ENCODE measurements at regions not wholly inside any gene's neighbourhood (a gene's known extent, or its start where the extent isn't known, plus 50 kb on each side); places are given as distances from the start of the nearest gene placed in this dataset.

DNA sequence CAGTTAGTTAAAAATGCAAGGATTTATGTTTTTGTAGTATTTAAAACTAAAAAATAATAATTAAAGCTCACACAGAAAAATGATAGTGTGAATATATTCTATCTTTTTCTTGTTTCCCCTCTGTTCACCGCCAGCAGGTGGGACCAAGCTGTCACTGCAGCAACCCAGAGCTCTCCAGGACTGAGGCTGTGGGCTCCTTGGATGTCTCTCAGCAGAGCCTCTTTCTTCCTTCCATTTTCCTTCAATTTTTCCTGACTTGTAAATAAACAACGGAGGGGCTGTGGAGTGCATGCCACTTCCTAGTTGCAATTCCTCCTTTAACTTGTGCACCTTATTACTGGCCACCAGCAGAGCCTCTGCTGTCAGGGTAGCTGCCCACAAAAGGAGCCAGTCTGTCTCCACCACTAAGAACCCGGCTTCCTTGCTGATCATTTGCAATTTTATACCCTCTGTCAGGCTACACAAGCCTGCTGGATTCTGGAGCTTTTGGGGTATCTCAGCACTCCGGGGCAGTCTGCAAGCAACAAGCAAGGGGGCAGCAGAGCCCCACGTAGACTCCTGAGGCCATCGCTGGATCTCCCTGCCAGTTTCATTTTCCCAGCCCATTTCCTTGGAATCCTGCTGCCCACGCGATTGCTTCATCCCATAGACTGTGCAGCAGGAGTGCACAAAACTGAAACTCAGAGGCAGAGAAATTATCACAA, 1467.4 kb downstream of the C4orf33 start:
- no peak overlapping the region for H3K27ac ChIP-seq (ENCODE audit: low read depth, low read length, severe bottlenecking)
- no peaks in the 10 kb centered on the region for H3K9me3 ChIP-seq (ENCODE audit: control insufficient read depth, low read length)
- H3K4me1 ChIP-seq (ENCODE audit: control insufficient read depth, insufficient read depth, low read length, poor library complexity, severe bottlenecking), result no peaks in the 10 kb centered on the region
- 34 to 38% methylated on average over 4 to 8 of the region's 8 CpGs for WGBS, 2 experiments (ENCODE audit: insufficient coverage in 2 of 2)
- no peak overlapping the region for H3K4me3 ChIP-seq (ENCODE audit: extremely low read depth, insufficient read depth, low read length, poor library complexity, severe bottlenecking)
- H3K36me3 ChIP-seq (ENCODE audit: control insufficient read depth, insufficient read depth, low read length), result no peaks in the 10 kb centered on the region

GRCh38 chr4:130563889-130564418, 1468.0 kb downstream of the C4orf33 start:
- H3K9me3 ChIP-seq (ENCODE audit: control insufficient read depth, low read length), result peaks cover 3% of the 10 kb centered on the region
- WGBS, 2 experiments (ENCODE audit: insufficient coverage in 2 of 2), result 83% methylated on average over 1 of the region's 1 CpG
- H3K4me3 ChIP-seq (ENCODE audit: extremely low read depth, insufficient read depth, low read length, poor library complexity, severe bottlenecking), result no peak overlapping the region
- no peaks in the 10 kb centered on the region for H3K36me3 ChIP-seq (ENCODE audit: control insufficient read depth, insufficient read depth, low read length)
- no peak overlapping the region for H3K27ac ChIP-seq (ENCODE audit: low read depth, low read length, severe bottlenecking)
- no peaks in the 10 kb centered on the region for H3K4me1 ChIP-seq (ENCODE audit: control insufficient read depth, insufficient read depth, low read length, poor library complexity, severe bottlenecking)

GRCh38 chr4:130568746-130569145, 1472.8 kb downstream of the C4orf33 start:
- Histone ChIP-seq H3K9me3 (ENCODE audit: control insufficient read depth, low read length) (peaks cover 4% of the 10 kb centered on the region), H3K27ac (ENCODE audit: low read depth, low read length, severe bottlenecking) (no peak overlapping the region), H3K4me3 (ENCODE audit: extremely low read depth, insufficient read depth, low read length, poor library complexity, severe bottlenecking) (no peak overlapping the region), H3K4me1 (ENCODE audit: control insufficient read depth, insufficient read depth, low read length, poor library complexity, severe bottlenecking) (no peaks in the 10 kb centered on the region), H3K36me3 (ENCODE audit: control insufficient read depth, insufficient read depth, low read length) (no peaks in the 10 kb centered on the region)
- WGBS, 2 experiments (ENCODE audit: insufficient coverage in 2 of 2), result no CpG with 5 or more reads among the region's 1 CpG

- no peaks in the 10 kb centered on the region for H3K36me3 ChIP-seq (ENCODE audit: control insufficient read depth, insufficient read depth, low read length)
- H3K9me3 ChIP-seq (ENCODE audit: control insufficient read depth, low read length), result peaks cover 3% of the 10 kb centered on the region
- H3K4me1 ChIP-seq (ENCODE audit: control insufficient read depth, insufficient read depth, low read length, poor library complexity, severe bottlenecking), result no peaks in the 10 kb centered on the region
- H3K27ac ChIP-seq (ENCODE audit: low read depth, low read length, severe bottlenecking), result no peak overlapping the region
- no peak overlapping the region for H3K4me3 ChIP-seq (ENCODE audit: extremely low read depth, insufficient read depth, low read length, poor library complexity, severe bottlenecking)
- no CpG with 5 or more reads among the region's 1 CpG for WGBS, 2 experiments (ENCODE audit: insufficient coverage in 2 of 2)
Measured at GRCh38 chr4:130573742-130574141, 1477.8 kb downstream of the C4orf33 start.

DNA sequence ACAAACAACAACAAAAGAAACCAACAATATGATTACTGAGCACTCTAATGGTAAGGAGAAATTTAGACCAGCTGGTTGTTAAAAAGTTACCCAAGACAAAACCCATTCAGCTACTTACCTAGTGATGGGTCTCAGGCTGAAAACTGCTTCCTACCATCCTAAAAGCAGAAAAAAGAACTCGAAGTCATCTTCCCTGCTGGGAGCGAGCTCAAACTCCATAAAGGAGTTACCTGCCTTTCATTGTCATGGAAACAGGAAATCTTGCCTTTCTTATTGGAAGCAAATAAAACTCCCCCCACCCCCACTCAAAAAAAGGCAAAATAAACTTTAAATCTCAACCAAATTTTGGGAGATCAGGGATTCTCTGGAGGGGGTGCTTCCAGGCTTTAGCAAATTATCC, 1478.3 kb downstream of the C4orf33 start:
- no peaks in the 10 kb centered on the region for H3K9me3 ChIP-seq (ENCODE audit: control insufficient read depth, low read length)
- no peak overlapping the region for H3K4me3 ChIP-seq (ENCODE audit: extremely low read depth, insufficient read depth, low read length, poor library complexity, severe bottlenecking)
- 50 to 80% methylated on average over 1 to 2 of the region's 2 CpGs for WGBS, 2 experiments (ENCODE audit: insufficient coverage in 2 of 2)
- no peaks in the 10 kb centered on the region for H3K36me3 ChIP-seq (ENCODE audit: control insufficient read depth, insufficient read depth, low read length)
- no peaks in the 10 kb centered on the region for H3K4me1 ChIP-seq (ENCODE audit: control insufficient read depth, insufficient read depth, low read length, poor library complexity, severe bottlenecking)
- H3K27ac ChIP-seq (ENCODE audit: low read depth, low read length, severe bottlenecking), result no peak overlapping the region

DNA sequence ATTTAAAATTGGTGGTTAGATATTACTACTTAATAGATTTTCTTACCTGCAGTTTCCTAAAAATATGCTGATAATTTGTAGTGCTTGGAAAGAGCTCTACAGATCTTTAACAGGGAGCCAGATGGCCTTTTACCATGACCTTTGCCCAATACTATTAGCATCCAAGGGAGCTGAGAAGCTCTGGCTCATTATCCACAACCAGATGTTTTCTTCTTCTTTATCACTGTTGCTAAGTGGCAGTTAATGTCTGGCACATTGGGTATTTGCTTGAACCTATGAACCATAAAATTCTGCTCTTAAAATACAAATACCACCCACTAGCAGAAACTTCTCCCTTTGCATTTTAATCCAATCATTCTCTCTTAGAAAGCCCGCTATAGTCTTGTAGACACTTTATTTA, 1480.3 kb downstream of the C4orf33 start:
- Histone ChIP-seq H3K27ac (ENCODE audit: low read depth, low read length, severe bottlenecking) (no peak overlapping the region), H3K36me3 (ENCODE audit: control insufficient read depth, insufficient read depth, low read length) (no peaks in the 10 kb centered on the region), H3K4me1 (ENCODE audit: control insufficient read depth, insufficient read depth, low read length, poor library complexity, severe bottlenecking) (no peaks in the 10 kb centered on the region), H3K4me3 (ENCODE audit: extremely low read depth, insufficient read depth, low read length, poor library complexity, severe bottlenecking) (no peak overlapping the region), H3K9me3 (ENCODE audit: control insufficient read depth, low read length) (no peaks in the 10 kb centered on the region)
- WGBS, 2 experiments (ENCODE audit: insufficient coverage in 2 of 2), result 83 to 100% methylated on average over 1 of the region's 1 CpG

DNA sequence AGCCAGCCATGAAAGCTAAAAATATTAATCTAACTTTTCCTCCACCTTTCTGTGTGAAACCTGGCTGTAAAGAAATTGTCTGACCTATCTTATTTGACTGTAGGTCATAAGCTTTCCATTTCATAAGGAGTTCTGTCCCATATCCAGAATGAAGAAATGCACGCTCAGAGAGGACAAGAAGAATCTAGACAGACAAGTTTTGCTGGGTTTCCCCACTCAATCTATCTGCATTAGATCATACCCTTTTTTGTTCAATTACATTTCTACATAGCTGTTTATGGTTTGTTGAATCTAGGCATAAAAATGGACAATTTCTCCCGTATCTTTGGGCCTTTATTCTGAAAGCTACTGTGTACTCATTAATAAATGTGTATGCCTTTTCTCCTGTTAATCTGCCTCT, 1495.1 kb downstream of the C4orf33 start:
- H3K36me3 ChIP-seq (ENCODE audit: control insufficient read depth, insufficient read depth, low read length), result no peaks in the 10 kb centered on the region
- no peak overlapping the region for H3K4me3 ChIP-seq (ENCODE audit: extremely low read depth, insufficient read depth, low read length, poor library complexity, severe bottlenecking)
- WGBS, 2 experiments (ENCODE audit: insufficient coverage in 2 of 2), result 100% methylated on average over 1 of the region's 2 CpGs
- H3K9me3 ChIP-seq (ENCODE audit: control insufficient read depth, low read length), result no peaks in the 10 kb centered on the region
- no peaks in the 10 kb centered on the region for H3K4me1 ChIP-seq (ENCODE audit: control insufficient read depth, insufficient read depth, low read length, poor library complexity, severe bottlenecking)
- no peak overlapping the region for H3K27ac ChIP-seq (ENCODE audit: low read depth, low read length, severe bottlenecking)

DNA sequence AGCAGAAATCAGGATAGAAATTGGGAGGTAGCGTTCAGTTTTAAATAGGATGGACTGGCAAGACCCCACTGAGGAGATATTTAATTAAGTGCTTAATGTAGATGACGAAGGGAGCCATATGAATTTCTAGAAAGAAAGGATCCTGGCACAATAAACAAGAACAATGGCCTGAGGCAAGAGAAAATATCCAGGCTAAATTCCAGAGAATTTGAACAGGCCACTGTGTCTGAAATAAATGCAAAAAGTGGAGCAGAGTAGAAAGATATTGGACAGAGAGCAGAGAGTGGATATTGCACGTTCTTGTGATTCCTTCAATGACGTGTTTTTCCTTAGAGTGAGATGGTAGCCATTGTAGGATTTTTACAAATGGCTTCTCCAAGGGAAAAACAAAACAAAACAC, 1504.8 kb downstream of the C4orf33 start:
- WGBS, 2 experiments (ENCODE audit: insufficient coverage in 2 of 2), result 81 to 96% methylated on average over 4 of the region's 4 CpGs
- H3K27ac ChIP-seq (ENCODE audit: low read depth, low read length, severe bottlenecking), result no peak overlapping the region

GRCh38 chr4:130603043-130603442, 1507.1 kb downstream of the C4orf33 start:
- no peaks in the 10 kb centered on the region for H3K36me3 ChIP-seq (ENCODE audit: control insufficient read depth, insufficient read depth, low read length)
- H3K4me3 ChIP-seq (ENCODE audit: extremely low read depth, insufficient read depth, low read length, poor library complexity, severe bottlenecking), result no peak overlapping the region
- H3K4me1 ChIP-seq (ENCODE audit: control insufficient read depth, insufficient read depth, low read length, poor library complexity, severe bottlenecking), result no peaks in the 10 kb centered on the region
- H3K9me3 ChIP-seq (ENCODE audit: control insufficient read depth, low read length), result no peaks in the 10 kb centered on the region
- WGBS, 2 experiments (ENCODE audit: insufficient coverage in 2 of 2), result 92 to 100% methylated on average over 2 of the region's 3 CpGs
- H3K27ac ChIP-seq (ENCODE audit: low read depth, low read length, severe bottlenecking), result no peak overlapping the region

More for the DNA sequence above, 1504.8 kb downstream of the C4orf33 start:
- H3K4me3 ChIP-seq (ENCODE audit: extremely low read depth, insufficient read depth, low read length, poor library complexity, severe bottlenecking), result no peak overlapping the region
- H3K4me1 ChIP-seq (ENCODE audit: control insufficient read depth, insufficient read depth, low read length, poor library complexity, severe bottlenecking), result no peaks in the 10 kb centered on the region
- H3K9me3 ChIP-seq (ENCODE audit: control insufficient read depth, low read length), result no peaks in the 10 kb centered on the region
- no peaks in the 10 kb centered on the region for H3K36me3 ChIP-seq (ENCODE audit: control insufficient read depth, insufficient read depth, low read length)

DNA sequence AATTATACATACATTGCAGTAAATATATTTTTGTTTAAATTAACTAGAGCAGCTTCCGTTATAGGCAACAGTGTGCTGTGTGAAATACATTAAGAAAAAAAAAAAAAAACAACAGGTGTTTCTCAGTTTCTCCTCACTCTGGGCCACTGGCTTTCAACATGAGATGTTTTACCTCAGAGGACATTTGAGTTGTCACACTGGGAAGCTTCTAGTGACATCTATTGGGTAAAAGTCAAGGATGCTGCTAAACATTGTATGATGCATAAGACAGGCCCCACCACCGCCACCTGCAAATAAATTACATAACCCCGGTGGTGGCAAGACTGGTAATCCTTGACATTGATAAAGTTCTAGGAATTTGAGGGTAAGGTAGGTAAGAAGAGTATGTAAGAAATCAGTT, 1512.2 kb downstream of the C4orf33 start:
- H3K36me3 ChIP-seq (ENCODE audit: control insufficient read depth, insufficient read depth, low read length), result no peaks in the 10 kb centered on the region
- H3K9me3 ChIP-seq (ENCODE audit: control insufficient read depth, low read length), result no peaks in the 10 kb centered on the region
- no peak overlapping the region for H3K27ac ChIP-seq (ENCODE audit: low read depth, low read length, severe bottlenecking)
- WGBS, 2 experiments (ENCODE audit: insufficient coverage in 2 of 2), result no CpG with 5 or more reads among the region's 3 CpGs
- H3K4me3 ChIP-seq (ENCODE audit: extremely low read depth, insufficient read depth, low read length, poor library complexity, severe bottlenecking), result no peak overlapping the region
- no peaks in the 10 kb centered on the region for H3K4me1 ChIP-seq (ENCODE audit: control insufficient read depth, insufficient read depth, low read length, poor library complexity, severe bottlenecking)

- no peak overlapping the region for H3K4me3 ChIP-seq (ENCODE audit: extremely low read depth, insufficient read depth, low read length, poor library complexity, severe bottlenecking)
- no CpG with 5 or more reads among the region's 2 CpGs for WGBS, 2 experiments (ENCODE audit: insufficient coverage in 2 of 2)
- no peak overlapping the region for H3K27ac ChIP-seq (ENCODE audit: low read depth, low read length, severe bottlenecking)
- H3K36me3 ChIP-seq (ENCODE audit: control insufficient read depth, insufficient read depth, low read length), result no peaks in the 10 kb centered on the region
- H3K9me3 ChIP-seq (ENCODE audit: control insufficient read depth, low read length), result no peaks in the 10 kb centered on the region
- no peaks in the 10 kb centered on the region for H3K4me1 ChIP-seq (ENCODE audit: control insufficient read depth, insufficient read depth, low read length, poor library complexity, severe bottlenecking)
Measured at GRCh38 chr4:130628531-130628930, 1532.6 kb downstream of the C4orf33 start.
